Mammary epithelial cell (primary cell): ENCODE measurements at regions not wholly inside any gene's neighbourhood (a gene's known extent, or its start where the extent isn't known, plus 50 kb on each side); places are given as distances from the start of the nearest gene placed in this dataset.
"Not testable (repeated sequence)": the region's sequence is repeated elsewhere in the genome, so short reads cannot be mapped to it uniquely, and the experiment has no call there.

ENCODE experiments used
- CTCF ChIP-seq, 2 donors: IDR thresholded peaks in 1 of 2; conservative IDR thresholded peaks in 1 of 2; 2 replicates each; pipeline ENCODE4 v1.5.1; 2011 to 2012; ENCODE audit warnings: inconsistent platforms in 2 of 2, low read length in 2 of 2, mild to moderate bottlenecking in 2 of 2, control low read depth in 1 of 2, low read depth in 1 of 2; ENCODE audit not compliant: insufficient read depth in 1 of 2; ENCODE audit errors: extremely low read depth in 1 of 2
- EZH2 ChIP-seq: IDR thresholded peaks from 2 replicates; pipeline ENCODE4 v1.6.1; 2012; ENCODE audit warnings: low read length, inconsistent platforms, borderline replicate concordance

- TF ChIP-seq CTCF (conservative IDR thresholded peaks at IDR 0.05 in 1 of 2, IDR thresholded peaks at IDR 0.05 in 1 of 2; ENCODE audit: extremely low read depth in 1 of 2, insufficient read depth in 1 of 2, low read depth in 1 of 2, low read length in 2 of 2); EZH2: not testable (repeated sequence)
These were observed 199.2 kb upstream of the TSC22D1 start for GRCh38 chr13:44775290-44775689.
